Small intestine (tissue), 7 donors: ENCODE measurements at regions not wholly inside any gene's neighbourhood (a gene's known extent, or its start where the extent isn't known, plus 50 kb on each side); places are given as distances from the start of the nearest gene placed in this dataset.
"Not testable (repeated sequence)": the region's sequence is repeated elsewhere in the genome, so short reads cannot be mapped to it uniquely, and the experiment has no call there.

ENCODE experiments used
- DNase-seq, 2 donors: peaks; one replicate each; pipeline versions ENCODE4 v3.0.0 to v3.0.0-alpha.2; 2013
- FAIRE-seq: peaks from 2 replicates; lab custom pipeline; 2012; peaks lifted over from hg19 to GRCh38; lab: Jason Lieb, UNC
- H3K27ac ChIP-seq, 3 donors: one replicate each; pipeline ENCODE4 v1.5.1; 2013; ENCODE audit warnings: low read length in 2 of 3, mild to moderate bottlenecking in 2 of 3, control low read depth in 1 of 3, inconsistent platforms in 1 of 3, low read depth in 1 of 3, moderate library complexity in 1 of 3
- H3K27me3 ChIP-seq, 3 donors: one replicate each; pipeline ENCODE4 v1.6.1; 2013; ENCODE audit warnings: low read length in 3 of 3, inconsistent platforms in 1 of 3; ENCODE audit not compliant: control insufficient read depth in 3 of 3, insufficient read depth in 3 of 3
- H3K36me3 ChIP-seq, 3 donors: one replicate each; pipeline ENCODE4 v1.6.1; 2013; ENCODE audit warnings: low read length in 3 of 3, inconsistent platforms in 1 of 3, low read depth in 1 of 3, mild to moderate bottlenecking in 1 of 3, moderate library complexity in 1 of 3; ENCODE audit not compliant: control insufficient read depth in 3 of 3, insufficient read depth in 2 of 3
- H3K4me1 ChIP-seq, 3 donors: one replicate each; pipeline ENCODE4 v1.6.1; 2013; ENCODE audit warnings: low read length in 2 of 3, inconsistent platforms in 1 of 3, low read depth in 1 of 3, mild to moderate bottlenecking in 1 of 3, moderate library complexity in 1 of 3; ENCODE audit not compliant: control insufficient read depth in 3 of 3, insufficient read depth in 2 of 3
- H3K4me3 ChIP-seq, 3 donors: one replicate each; pipeline ENCODE4 v1.5.1; 2013; ENCODE audit warnings: low read length in 3 of 3, control low read depth in 1 of 3, inconsistent platforms in 1 of 3, low read depth in 1 of 3, mild to moderate bottlenecking in 1 of 3, moderate library complexity in 1 of 3
- H3K9me3 ChIP-seq, 2 donors: one replicate each; pipeline ENCODE4 v1.6.1; 2013; ENCODE audit warnings: low read depth in 1 of 2, low read length in 1 of 2; ENCODE audit not compliant: control insufficient read depth in 2 of 2, insufficient read depth in 1 of 2
- WGBS, 3 donors: extraction: QIAGEN DNeasy Blood & Tissue Kit; methylation state at CpG; one replicate each; pipeline ENCODE4 v1.1.7; 2013; 5-methylcytosine and 5-hydroxymethylcytosine counted together
- donor health status: healthy with polysubstance abuse.
- donor health status: control.
- donor health status: control.
- donor health status: Bipolar disorder and iron deficiency.
- donor health status: healthy.

GRCh38 chr5:124168093-124168492, 578.3 kb downstream of the ZNF608 start:
- H3K9me3 ChIP-seq, H3K4me3 ChIP-seq, H3K27ac ChIP-seq, FAIRE-seq, H3K4me1 ChIP-seq, H3K36me3 ChIP-seq, DNase-seq, H3K27me3 ChIP-seq: not testable (repeated sequence)
- WGBS, 3 donors: 86 to 98% (median 95%) methylated on average over 2 of the region's 2 CpGs

- FAIRE-seq (no peak), DNase-seq (peak; percentile 29 to 38)
- no peaks in the 10 kb centered on the region for H3K36me3 ChIP-seq
- no peaks in the 10 kb centered on the region for H3K9me3 ChIP-seq
- H3K27me3 ChIP-seq: no peaks in the 10 kb centered on the region
- H3K27ac ChIP-seq: no peak overlapping the region
- no peaks in the 10 kb centered on the region for H3K4me1 ChIP-seq
- no peak overlapping the region for H3K4me3 ChIP-seq
- 3 to 19% (median 8%) methylated on average over 8 of the region's 8 CpGs for WGBS, 3 donors
Observed at GRCh38 chr5:124162767-124163532, 583.5 kb downstream of the ZNF608 start.

GRCh38 chr5:124161266-124161665, 585.2 kb downstream of the ZNF608 start:
- no peak overlapping the region for H3K4me3 ChIP-seq
- H3K9me3 ChIP-seq: no peaks in the 10 kb centered on the region
- WGBS, 3 donors: 77 to 86% (median 85%) methylated on average over 5 of the region's 5 CpGs
- no peak for DNase-seq
- no peaks in the 10 kb centered on the region for H3K36me3 ChIP-seq
- peaks cover 0 to 2% (median 0%) of the 10 kb centered on the region in 3 donors for H3K4me1 ChIP-seq
- no peak overlapping the region for H3K27ac ChIP-seq
- no peak for FAIRE-seq
- no peaks in the 10 kb centered on the region for H3K27me3 ChIP-seq

GRCh38 chr5:124160265-124160664, 586.2 kb downstream of the ZNF608 start:
- DNase-seq (no peak), FAIRE-seq (no peak)
- Histone ChIP-seq H3K4me1 (peaks cover 0 to 2% (median 0%) of the 10 kb centered on the region in 3 donors), H3K36me3 (no peaks in the 10 kb centered on the region), H3K9me3 (peaks cover 0 to 7% of the 10 kb centered on the region in 2 donors), H3K27me3 (no peaks in the 10 kb centered on the region), H3K27ac (no peak overlapping the region), H3K4me3 (no peak overlapping the region)
- WGBS, 3 donors: 63 to 76% (median 73%) methylated on average over 2 of the region's 2 CpGs

DNA sequence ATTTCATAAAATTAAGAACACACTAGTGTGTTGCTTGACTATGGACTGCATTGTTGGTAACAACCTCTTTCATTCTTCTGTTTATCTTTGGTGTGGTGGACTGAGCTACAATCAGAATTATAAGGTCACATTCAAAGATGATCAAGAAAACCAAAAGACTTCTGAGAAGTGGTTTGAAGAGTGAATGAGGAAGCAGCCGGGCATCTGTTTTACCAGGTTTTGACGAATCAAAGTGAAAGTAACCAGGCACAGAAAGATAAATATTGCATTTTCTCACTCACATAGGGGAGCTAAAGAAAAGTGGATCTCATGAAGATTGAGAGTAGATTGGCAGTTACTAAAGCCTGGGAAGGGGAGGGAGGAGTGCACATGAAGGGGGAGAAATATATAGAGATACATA, 589.1 kb downstream of the ZNF608 start:
- no peak overlapping the region for H3K4me3 ChIP-seq
- H3K27ac ChIP-seq: no peak overlapping the region
- 6 to 15% (median 8%) methylated on average over 2 of the region's 2 CpGs for WGBS, 3 donors
- H3K9me3 ChIP-seq: peaks cover 0 to 7% of the 10 kb centered on the region in 2 donors
- H3K4me1 ChIP-seq: peaks cover 0 to 2% (median 0%) of the 10 kb centered on the region in 3 donors
- no peaks in the 10 kb centered on the region for H3K36me3 ChIP-seq
- no peaks in the 10 kb centered on the region for H3K27me3 ChIP-seq
- DNase-seq (peak in 1 of 2 donors; percentile 20), FAIRE-seq (no peak)

DNA sequence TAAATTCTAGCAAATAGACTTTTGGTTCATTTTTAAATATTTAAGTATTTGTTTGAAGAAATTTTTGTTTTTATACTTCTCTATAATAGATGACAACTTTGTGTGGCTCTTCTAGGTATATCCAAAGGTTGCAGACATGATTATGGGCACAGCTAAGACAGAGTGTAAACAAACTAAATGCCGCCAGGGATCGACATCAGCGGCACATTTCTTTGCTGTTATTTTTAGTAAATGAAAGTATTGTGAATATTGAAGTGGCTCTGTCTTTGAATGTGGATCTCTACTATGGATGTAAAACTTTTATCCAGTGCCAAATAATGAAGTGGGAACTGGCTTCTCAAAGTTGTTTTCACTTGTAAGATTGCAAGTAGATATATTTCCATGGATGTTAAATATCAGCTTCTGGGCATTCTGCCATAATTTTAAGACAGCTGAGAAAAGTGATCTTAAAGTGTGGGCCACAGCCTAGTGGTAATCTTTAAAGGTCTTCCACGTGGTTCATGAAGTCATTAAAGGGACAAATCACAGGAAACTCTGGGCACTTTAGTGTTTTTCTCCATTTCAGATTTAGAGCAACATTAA, 589.9 kb downstream of the ZNF608 start:
- no peak overlapping the region for H3K27ac ChIP-seq
- no peak overlapping the region for H3K4me3 ChIP-seq
- H3K4me1 ChIP-seq: peaks cover 0 to 2% (median 0%) of the 10 kb centered on the region in 3 donors
- peaks cover 0 to 7% of the 10 kb centered on the region in 2 donors for H3K9me3 ChIP-seq
- DNase-seq (no peak), FAIRE-seq (no peak)
- no peaks in the 10 kb centered on the region for H3K27me3 ChIP-seq
- H3K36me3 ChIP-seq: no peaks in the 10 kb centered on the region
- 46 to 72% (median 58%) methylated on average over 4 of the region's 4 CpGs for WGBS, 3 donors

DNA sequence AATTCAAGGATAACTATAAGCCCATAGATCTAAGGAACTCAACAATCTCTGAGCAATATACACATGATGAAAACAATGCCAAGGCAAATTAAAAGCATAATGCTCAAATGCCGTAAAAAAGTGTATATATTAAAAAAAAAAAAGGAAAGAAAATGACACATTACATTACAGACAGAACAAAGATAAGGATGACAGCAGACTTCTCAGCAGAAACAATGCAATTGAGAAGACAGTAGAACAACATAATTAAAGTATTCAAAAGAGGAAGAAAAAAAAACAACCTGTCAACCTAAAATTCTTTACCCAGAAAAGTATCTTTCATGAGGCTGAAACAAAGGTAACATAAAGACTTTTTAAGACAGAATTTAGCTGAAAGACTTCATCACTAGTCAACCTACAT, 591.7 kb downstream of the ZNF608 start:
- Histone ChIP-seq H3K9me3 (peaks cover 0 to 7% of the 10 kb centered on the region in 2 donors), H3K36me3 (no peaks in the 10 kb centered on the region), H3K27ac (no peak overlapping the region), H3K4me3 (no peak overlapping the region), H3K27me3 (no peaks in the 10 kb centered on the region), H3K4me1 (peaks cover 0 to 2% (median 0%) of the 10 kb centered on the region in 3 donors)
- WGBS, 3 donors: 42 to 94% (median 85%) methylated on average over 1 of the region's 1 CpG
- FAIRE-seq: no peak
- no peak for DNase-seq

GRCh38 chr5:124153588-124153987, 592.9 kb downstream of the ZNF608 start:
- no peak for FAIRE-seq
- no peaks in the 10 kb centered on the region for H3K36me3 ChIP-seq

More at GRCh38 chr5:124153588-124153987, 592.9 kb downstream of the ZNF608 start:
- Histone ChIP-seq H3K4me3 (no peak overlapping the region), H3K27me3 (no peaks in the 10 kb centered on the region), H3K9me3 (peaks cover 0 to 9% of the 10 kb centered on the region in 2 donors), H3K27ac (no peak overlapping the region), H3K4me1 (peaks cover 0 to 2% (median 0%) of the 10 kb centered on the region in 3 donors)
- DNase-seq: no peak
- 80 to 90% (median 84%) methylated on average over 1 of the region's 1 CpG for WGBS, 3 donors
